Spleen (tissue), 11 donors: ENCODE measurements at regions not wholly inside any gene's neighbourhood (a gene's known extent, or its start where the extent isn't known, plus 50 kb on each side); places are given as distances from the start of the nearest gene placed in this dataset.

Experiments
- DNase-seq: peaks from one replicate; pipeline ENCODE4 v3.0.0-alpha.2; 2020
- H3K27ac ChIP-seq, 8 donors: fragments of 200-600 bp; sonication (generic) in 7 of 8; 1 replicate in 4 of 8; 2 replicates in 4 of 8; pipeline versions ENCODE4 v1.5.0 to v1.8.0; 2016 to 2021; ENCODE audit warnings: inconsistent platforms in 4 of 8, mild to moderate bottlenecking in 4 of 8, moderate library complexity in 1 of 8
- H3K27me3 ChIP-seq, 7 donors: fragments of 200-600 bp; sonication (generic) in 6 of 7; replicated peaks in 1 of 7; 1 replicate in 4 of 7; 2 replicates in 3 of 7; pipeline versions ENCODE4 v1.5.0 to v1.8.0; 2016 to 2021; ENCODE audit warnings: inconsistent platforms in 3 of 7, mild to moderate bottlenecking in 1 of 7
- H3K36me3 ChIP-seq, 6 donors: fragments of 200-600 bp; sonication (generic) in 5 of 6; 1 replicate in 4 of 6; 2 replicates in 2 of 6; pipeline versions ENCODE4 v1.5.0 to v1.8.0; 2016 to 2021; ENCODE audit warnings: inconsistent platforms in 2 of 6
- H3K4me1 ChIP-seq, 6 donors: fragments of 200-600 bp; sonication (generic) in 5 of 6; 1 replicate in 3 of 6; 2 replicates in 3 of 6; pipeline versions ENCODE4 v1.5.0 to v1.8.0; 2016 to 2021; ENCODE audit warnings: inconsistent platforms in 3 of 6
- H3K4me3 ChIP-seq, 8 donors: fragments of 200-600 bp; sonication (generic) in 7 of 8; 1 replicate in 4 of 8; 2 replicates in 4 of 8; pipeline versions ENCODE4 v1.5.0 to v1.8.0; 2016 to 2021; ENCODE audit warnings: inconsistent platforms in 4 of 8, mild to moderate bottlenecking in 4 of 8, moderate library complexity in 2 of 8
- H3K9me3 ChIP-seq, 8 donors: fragments of 200-600 bp; sonication (generic) in 7 of 8; 1 replicate in 4 of 8; 2 replicates in 4 of 8; pipeline versions ENCODE4 v1.5.0 to v1.8.0; 2016 to 2021; ENCODE audit warnings: inconsistent platforms in 4 of 8
- CTCF ChIP-seq, 11 experiments: fragments of 200-600 bp in 7 of 11; fragments of 450-650 bp in 4 of 11; sonication (generic) in 4 of 11; IDR thresholded peaks in 8 of 11; conservative IDR thresholded peaks in 3 of 11; 1 replicate in 7 of 11; 2 replicates in 4 of 11; pipeline versions ENCODE4 v1.4.0 to v1.8.0; 2016 to 2021; ENCODE audit warnings: antibody characterized with exemption in 11 of 11, inconsistent platforms in 4 of 11, mild to moderate bottlenecking in 1 of 11
- POLR2A ChIP-seq, 3 donors: fragments of 450-650 bp; IDR thresholded peaks; one replicate each; pipeline ENCODE4 v1.5.1; 2017; ENCODE audit warnings: antibody characterized with exemption in 3 of 3, mild to moderate bottlenecking in 1 of 3
- POLR2AphosphoS5 ChIP-seq, 3 donors: sonication (generic); formaldehyde crosslinking; IDR thresholded peaks; one replicate each; pipeline ENCODE4 v1.5.1; 2017; ENCODE audit warnings: antibody characterized with exemption in 3 of 3
- whole genome bisulfite sequencing, 5 donors: extraction: QIAGEN DNeasy Blood & Tissue Kit in 3 of 5; methylation state at CpG; one replicate each; pipeline versions ENCODE4 v1.1.5 to v1.1.7; 2013 to 2018; 5-methylcytosine and 5-hydroxymethylcytosine counted together
- intact Hi-C: fragments of 100-400 bp; cut with DNase I; formaldehyde crosslinking; loops from one replicate; pipeline ENCODE4 v1.15.0; 2023; ENCODE audit warnings: low total_unique reads
- donor health status: healthy with polysubstance abuse.
- donor health status: DM: no; HTN: no; CAD: no; lungs with moderate emphysema.
- donor health status: DM: no; HTN: no; CAD: no.
- donor health status: Bipolar disorder and iron deficiency.
- donor health status: healthy.
- donor health status: DM: no; HTN: no; CAD: no.
- donor health status: DM: yes; HTN: yes; CAD: no.

GRCh38 chr2:216956820-216957493 is 97.1 kb upstream of the TNP1 start:
- Histone ChIP-seq H3K4me1 (no peaks in the 10 kb centered on the region), H3K4me3 (no peak overlapping the region), H3K36me3 (no peaks in the 10 kb centered on the region), H3K27me3 (no peaks in the 10 kb centered on the region), H3K27ac (no peak overlapping the region), H3K9me3 (peaks cover 0 to 46% (median 19%) of the 10 kb centered on the region in 8 donors)
- intact Hi-C loops, result no loop called here
- no peak for TF ChIP-seq POLR2A (IDR thresholded peaks at IDR 0.05)
- no peak for TF ChIP-seq CTCF (IDR thresholded peaks at IDR 0.05 in 8 of 11, conservative IDR thresholded peaks at IDR 0.05 in 3 of 11)
- no peak for TF ChIP-seq POLR2AphosphoS5 (IDR thresholded peaks at IDR 0.05)
- WGBS, 5 donors, result 89 to 98% (median 92%) methylated on average over 5 of the region's 5 CpGs
- DNase-seq, result no peak

GRCh38 chr2:216951171-216951570 is 91.3 kb upstream of the TNP1 start:
- TF ChIP-seq POLR2AphosphoS5 (IDR thresholded peaks at IDR 0.05) (no peak), CTCF (IDR thresholded peaks at IDR 0.05 in 8 of 11, conservative IDR thresholded peaks at IDR 0.05 in 3 of 11) (no peak), POLR2A (IDR thresholded peaks at IDR 0.05) (no peak)
- Histone ChIP-seq H3K36me3 (no peaks in the 10 kb centered on the region), H3K4me1 (no peaks in the 10 kb centered on the region), H3K27ac (no peak overlapping the region), H3K27me3 (no peaks in the 10 kb centered on the region), H3K4me3 (no peak overlapping the region), H3K9me3 (peaks cover 0 to 39% (median 19%) of the 10 kb centered on the region in 8 donors)
- DNase-seq, result no peak
- WGBS, 5 donors, result 73 to 89% (median 81%) methylated on average over 4 of the region's 4 CpGs
- intact Hi-C loops, result no loop called here

- intact Hi-C loops, result no loop called here
- H3K4me1 ChIP-seq, result no peaks in the 10 kb centered on the region
- H3K9me3 ChIP-seq, result peaks cover 0 to 34% (median 18%) of the 10 kb centered on the region in 8 donors
- no peaks in the 10 kb centered on the region for H3K27me3 ChIP-seq
- no peak overlapping the region for H3K4me3 ChIP-seq
- DNase-seq, result no peak
- WGBS, 5 donors, result 31 to 69% (median 39%) methylated on average over 2 of the region's 2 CpGs
- no peaks in the 10 kb centered on the region for H3K36me3 ChIP-seq
- TF ChIP-seq POLR2AphosphoS5 (IDR thresholded peaks at IDR 0.05) (no peak), POLR2A (IDR thresholded peaks at IDR 0.05) (no peak), CTCF (IDR thresholded peaks at IDR 0.05 in 8 of 11, conservative IDR thresholded peaks at IDR 0.05 in 3 of 11) (no peak)
- no peak overlapping the region for H3K27ac ChIP-seq
Observed at GRCh38 chr2:216950547-216950946, 90.7 kb upstream of the TNP1 start.

- WGBS, 5 donors, result 78 to 82% (median 79%) methylated on average over 12 of the region's 12 CpGs
- Histone ChIP-seq H3K27ac (no peak overlapping the region), H3K4me3 (no peak overlapping the region), H3K36me3 (no peaks in the 10 kb centered on the region), H3K27me3 (no peaks in the 10 kb centered on the region), H3K4me1 (no peaks in the 10 kb centered on the region), H3K9me3 (peaks cover 0 to 27% (median 14%) of the 10 kb centered on the region in 8 donors)
- no peak for DNase-seq
- intact Hi-C loops, result no loop called here
- no peak for TF ChIP-seq CTCF (IDR thresholded peaks at IDR 0.05 in 8 of 11, conservative IDR thresholded peaks at IDR 0.05 in 3 of 11)
- TF ChIP-seq POLR2AphosphoS5 (IDR thresholded peaks at IDR 0.05), result no peak
- no peak for TF ChIP-seq POLR2A (IDR thresholded peaks at IDR 0.05)
Observed at GRCh38 chr2:216949700-216950413, 90.0 kb upstream of the TNP1 start.
